GM06990 (cell line): ENCODE measurements at regions not wholly inside any gene's neighbourhood (a gene's known extent, or its start where the extent isn't known, plus 50 kb on each side); places are given as distances from the start of the nearest gene placed in this dataset.

Experiments
- DNase-seq: peaks from one replicate; pipeline ENCODE4 v3.0.0-alpha.2; 2011; ENCODE audit not compliant: insufficient read length; ENCODE audit errors: extremely low read depth
- H3K27me3 ChIP-seq: replicated peaks from 2 replicates; pipeline ENCODE4 v1.6.0; 2011; ENCODE audit warnings: low read length; ENCODE audit not compliant: control insufficient read depth, insufficient read depth
- H3K36me3 ChIP-seq: 2 replicates; pipeline ENCODE4 v1.5.1; 2011; ENCODE audit warnings: low read length; ENCODE audit not compliant: control insufficient read depth, insufficient read depth
- H3K4me3 ChIP-seq: replicated peaks from 2 replicates; pipeline ENCODE4 v1.5.1; 2011; ENCODE audit warnings: low read depth, mild to moderate bottlenecking, control low read depth, low read length
- CTCF ChIP-seq: IDR thresholded peaks from 2 replicates; pipeline ENCODE4 v1.5.1; 2011; ENCODE audit warnings: low read length, control low read depth, mild to moderate bottlenecking, inconsistent platforms; ENCODE audit not compliant: insufficient read depth, poor library complexity, severe bottlenecking

- Histone ChIP-seq H3K36me3 (no peaks in the 10 kb centered on the region), H3K27me3 (no peaks in the 10 kb centered on the region), H3K4me3 (no peak overlapping the region)
- no peak for DNase-seq
- no peak for TF ChIP-seq CTCF
Observed at GRCh38 chr18:55743133-55743532, 155.1 kb upstream of the TCF4 start.

GRCh38 chr18:55739488-55739887, 151.5 kb upstream of the TCF4 start:
- no peak overlapping the region for H3K4me3 ChIP-seq
- H3K36me3 ChIP-seq: no peaks in the 10 kb centered on the region
- TF ChIP-seq CTCF: no peak
- no peaks in the 10 kb centered on the region for H3K27me3 ChIP-seq
- DNase-seq: no peak

GRCh38 chr18:55738483-55739114, 150.6 kb upstream of the TCF4 start:
- TF ChIP-seq CTCF: no peak
- H3K4me3 ChIP-seq: no peak overlapping the region
- no peaks in the 10 kb centered on the region for H3K36me3 ChIP-seq

GRCh38 chr18:55737781-55738468, 149.9 kb upstream of the TCF4 start:
- H3K27me3 ChIP-seq: no peaks in the 10 kb centered on the region
- no peak for DNase-seq
- H3K4me3 ChIP-seq: no peak overlapping the region
- TF ChIP-seq CTCF: no peak
- no peaks in the 10 kb centered on the region for H3K36me3 ChIP-seq

More at GRCh38 chr18:55738483-55739114, 150.6 kb upstream of the TCF4 start:
- H3K27me3 ChIP-seq: no peaks in the 10 kb centered on the region
- no peak for DNase-seq

GRCh38 chr18:55737266-55737665, 149.3 kb upstream of the TCF4 start:
- no peak for TF ChIP-seq CTCF
- DNase-seq: no peak
- Histone ChIP-seq H3K4me3 (no peak overlapping the region), H3K27me3 (no peaks in the 10 kb centered on the region), H3K36me3 (no peaks in the 10 kb centered on the region)
